ENCODE measurements at regions not wholly inside any gene's neighbourhood (a gene's known extent, or its start where the extent isn't known, plus 50 kb on each side); places are given as distances from the start of the nearest gene placed in this dataset.

- TF ChIP-seq CTCF (conservative IDR thresholded peaks at IDR 0.05; ENCODE audit: low read length) (no peak), EZH2phosphoT487 (IDR thresholded peaks at IDR 0.05; ENCODE audit: borderline replicate concordance) (no peak)
Observed at GRCh38 chr6:53985366-53985765, 125.9 kb upstream of the MLIP start.

Data from Loucy (cell line).